GM12878 (cell line): ENCODE measurements at regions not wholly inside any gene's neighbourhood (a gene's known extent, or its start where the extent isn't known, plus 50 kb on each side); places are given as distances from the start of the nearest gene placed in this dataset.

Experiments
- ATAC-seq: fragments of 200-7000 bp; cut with Tn5 transposase; 3 replicates; pipeline ENCODE4 v1.9.1; 2020; ENCODE audit warnings: mild to moderate bottlenecking, moderate library complexity
- BruUV-seq: library from RNA; stranded (reverse); fragments of 400-500 nt; replicated peaks from 2 replicates; lab custom pipeline; 2021; lab: Mats Ljungman, UMichigan
- CTCF ChIA-PET: fragments of 300-600 bp; sonication (Branson Sonifier 250); formaldehyde crosslinking; extraction: SDS; loops from one replicate; lab custom pipeline; 2021; ENCODE audit warnings: inconsistent platforms; lab: Yijun Ruan, JAX
- POLR2A ChIA-PET: fragments of 350-600 bp; formaldehyde crosslinking; extraction: SDS; loops from one replicate; lab custom pipeline; 2021; ENCODE audit warnings: inconsistent platforms; lab: Charles Lee
- RAD21 ChIA-PET: fragments of 300-600 bp; sonication (Branson Sonifier 250); formaldehyde crosslinking; loops from one replicate; lab custom pipeline; 2023; ENCODE audit warnings: antibody characterized with exemption; ENCODE audit not compliant: unreplicated experiment; lab: Charles Lee
- SMC1A ChIA-PET: fragments of 300-600 bp; sonication (Branson Sonifier 250); formaldehyde crosslinking; loops from one replicate; lab custom pipeline; 2023; ENCODE audit not compliant: unreplicated experiment, uncharacterized antibody; lab: Charles Lee
- DNase-seq: peaks from one replicate; pipeline ENCODE4 v3.0.0-alpha.2; 2011; ENCODE audit warnings: low read depth, low spot score
- FAIRE-seq: peaks from 3 replicates; lab custom pipeline; 2011; peaks lifted over from hg19 to GRCh38; lab: Jason Lieb, UNC
- H2AFZ ChIP-seq: 2 replicates; pipeline ENCODE4 v1.6.0; 2011; ENCODE audit warnings: low read depth, low read length, control low read depth; ENCODE audit not compliant: control insufficient read depth
- H3K27ac ChIP-seq: 2 replicates; pipeline ENCODE4 v1.5.1; 2011; ENCODE audit warnings: control low read depth; ENCODE audit not compliant: control insufficient read depth, insufficient read depth
- H3K27me3 ChIP-seq, 2 experiments: replicated peaks in 1 of 2; 2 replicates each; pipeline versions ENCODE4 v1.6.0 to v1.6.1; 2011; ENCODE audit warnings: low read length in 1 of 2; ENCODE audit not compliant: control insufficient read depth in 2 of 2, insufficient read depth in 2 of 2
- H3K36me3 ChIP-seq, 2 experiments: 2 replicates each; pipeline ENCODE4 v1.5.1; 2011; ENCODE audit warnings: low read length in 1 of 2; ENCODE audit not compliant: control insufficient read depth in 2 of 2, insufficient read depth in 2 of 2
- H3K4me1 ChIP-seq: 2 replicates; pipeline ENCODE4 v1.6.1; 2011; ENCODE audit warnings: mild to moderate bottlenecking, low read length, moderate library complexity, mixed read lengths; ENCODE audit not compliant: control insufficient read depth, insufficient read depth
- H3K4me2 ChIP-seq: 2 replicates; pipeline ENCODE4 v1.6.0; 2011; ENCODE audit warnings: control low read depth; ENCODE audit not compliant: control insufficient read depth, insufficient read depth
- H3K4me3 ChIP-seq: fragments of 200-600 bp; sonication (generic); 2 replicates; pipeline ENCODE4 v1.5.1; 2016
- H3K79me2 ChIP-seq: 2 replicates; pipeline ENCODE4 v1.6.0; 2011; ENCODE audit warnings: low read length; ENCODE audit not compliant: control insufficient read depth, insufficient read depth
- H3K9ac ChIP-seq: 2 replicates; pipeline ENCODE4 v1.8.0; 2011; ENCODE audit warnings: low read length, control low read depth, mixed read lengths; ENCODE audit not compliant: control insufficient read depth, insufficient read depth
- H3K9me3 ChIP-seq: replicated peaks from 3 replicates; pipeline ENCODE4 v1.5.1; 2011; ENCODE audit warnings: mild to moderate bottlenecking, low read length; ENCODE audit not compliant: control insufficient read depth, insufficient read depth
- H4K20me1 ChIP-seq: 2 replicates; pipeline ENCODE4 v1.6.0; 2011; ENCODE audit not compliant: control insufficient read depth, insufficient read depth
- BCLAF1 ChIP-seq: fragments of 450-650 bp; IDR thresholded peaks from 2 replicates; pipeline ENCODE4 v1.6.1; 2017; ENCODE audit warnings: antibody characterized with exemption, mild to moderate bottlenecking, moderate library complexity
- BHLHE40 ChIP-seq, 2 experiments: fragments of 450-650 bp in 1 of 2; IDR thresholded peaks; 2 replicates each; pipeline ENCODE4 v1.6.1; 2011 to 2017; ENCODE audit warnings: low read depth in 2 of 2, borderline replicate concordance in 1 of 2, improper control_type of control experiment in 1 of 2, low read length in 1 of 2, mild to moderate bottlenecking in 1 of 2
- BRCA1 ChIP-seq: IDR thresholded peaks from 2 replicates; pipeline ENCODE4 v1.6.1; 2011; ENCODE audit warnings: low read depth, low read length, improper control_type of control experiment
- CBX5 ChIP-seq: sonication (generic); IDR thresholded peaks from 2 replicates; pipeline ENCODE4 v1.6.1; 2016; ENCODE audit warnings: low read depth, moderate library complexity, mild to moderate bottlenecking, inconsistent platforms
- CHD2 ChIP-seq: IDR thresholded peaks from 2 replicates; pipeline ENCODE4 v1.6.1; 2011; ENCODE audit warnings: low read depth, low read length, improper control_type of control experiment, borderline replicate concordance
- EED ChIP-seq: sonication (generic); IDR thresholded peaks from 2 replicates; pipeline ENCODE4 v1.6.1; 2016; ENCODE audit warnings: antibody characterized with exemption, low read depth
- IRF3 ChIP-seq: fragments of 450-650 bp; IDR thresholded peaks from 2 replicates; pipeline ENCODE4 v1.6.1; 2014; ENCODE audit warnings: mild to moderate bottlenecking
- KAT2A ChIP-seq: conservative IDR thresholded peaks from 2 replicates; pipeline ENCODE4 v1.6.1; 2011; ENCODE audit warnings: low read depth, low read length; ENCODE audit not compliant: control insufficient read depth
- NFIC ChIP-seq: IDR thresholded peaks from 2 replicates; pipeline ENCODE4 v1.6.1; 2012; ENCODE audit warnings: low read depth, mild to moderate bottlenecking, inconsistent platforms, low read length, moderate library complexity
- NR2C2 ChIP-seq: IDR thresholded peaks from 2 replicates; pipeline ENCODE4 v1.6.1; 2011; ENCODE audit warnings: borderline replicate concordance, low read depth; ENCODE audit not compliant: control insufficient read depth, insufficient read length
- NR2F1 ChIP-seq: fragments of 450-650 bp; conservative IDR thresholded peaks from 2 replicates; pipeline ENCODE4 v1.6.1; 2017; ENCODE audit warnings: mild to moderate bottlenecking
- PML ChIP-seq: IDR thresholded peaks from 2 replicates; pipeline ENCODE4 v1.6.1; 2012; ENCODE audit warnings: low read length, inconsistent platforms
- RBBP5 ChIP-seq: fragments of 200-600 bp; sonication (generic); conservative IDR thresholded peaks from 2 replicates; pipeline ENCODE4 v1.6.1; 2016
- SIX5 ChIP-seq: IDR thresholded peaks from 2 replicates; pipeline ENCODE4 v1.6.1; 2011; ENCODE audit warnings: mild to moderate bottlenecking, low read depth, low read length, moderate library complexity; ENCODE audit not compliant: severe bottlenecking
- SREBF2 ChIP-seq: IDR thresholded peaks from 2 replicates; pipeline ENCODE4 v1.6.1; 2012; ENCODE audit warnings: mild to moderate bottlenecking, low read length
- SRF ChIP-seq, 2 experiments: IDR thresholded peaks; 2 replicates each; pipeline ENCODE4 v1.6.1; 2011; ENCODE audit warnings: low read depth in 2 of 2, low read length in 2 of 2, mild to moderate bottlenecking in 1 of 2, moderate library complexity in 1 of 2
- ZNF217 ChIP-seq: fragments of 450-650 bp; IDR thresholded peaks from 2 replicates; pipeline ENCODE4 v1.6.1; 2017; ENCODE audit warnings: antibody characterized with exemption, mild to moderate bottlenecking
- ZNF687 ChIP-seq: fragments of 450-650 bp; IDR thresholded peaks from 2 replicates; pipeline ENCODE4 v1.6.1; 2017; ENCODE audit warnings: mild to moderate bottlenecking, moderate library complexity
- WGBS: methylation state at CpG from one replicate; pipeline ENCODE4 v1.1.6; 2016; ENCODE audit warnings: low lambda C conversion rate; ENCODE audit not compliant: insufficient replicate concordance, insufficient coverage; ENCODE audit errors: missing lambda C conversion rate; 5-methylcytosine and 5-hydroxymethylcytosine counted together
- in situ Hi-C: fragments of 300-500 bp; cut with MboI; formaldehyde crosslinking; loops from 9 replicates; pipeline ENCODE4 v1.14.3; 2018; ENCODE audit warnings: mixed read lengths
- intact Hi-C: fragments of 100-400 bp; cut with micrococcal nuclease; formaldehyde crosslinking; loops from one replicate; pipeline ENCODE4 v1.14.2; 2022; ENCODE audit not compliant: unreplicated experiment

- POLR2A ChIA-PET: no interaction called here
- peaks cover 2% of the 10 kb centered on the region for H3K9me3 ChIP-seq
- 44% methylated on average over 3 of the region's 3 CpGs for WGBS
- ATAC-seq: no peak
- no peaks in the 10 kb centered on the region for H3K27me3 ChIP-seq
- in situ Hi-C loops (no loop called here), intact Hi-C loops (no loop called here)
- FAIRE-seq: no peak
- H4K20me1 ChIP-seq: no peaks in the 10 kb centered on the region
- H3K4me3 ChIP-seq: no peak overlapping the region
- H3K4me1 ChIP-seq: 0 out of 2 replicates have a peak, but pooled peaks cover 5% of the 10 kb centered on the region
- H3K79me2 ChIP-seq: no peaks in the 10 kb centered on the region
- no peak overlapping the region for H3K9ac ChIP-seq
- no peak overlapping the region for H3K4me2 ChIP-seq
- H3K27ac ChIP-seq: no peak overlapping the region
- no TSS peak for BruUV-seq
- H2AFZ ChIP-seq: no peak overlapping the region
- H3K36me3 ChIP-seq: peaks cover 0 to 1% of the 10 kb centered on the region in 2 experiments; a peak in 1 of 4 replicates
- RAD21 ChIA-PET: interaction anchor here (0.8 to 0.9 kb wide), 2 partner anchors 36 to 125 kb away, joined by 3 read pairs; no protein-coding TSS in a partner anchor
- no peak for DNase-seq
- CTCF ChIA-PET: interaction anchor here (0.7 to 1.2 kb wide), 3 partner anchors 15 to 344 kb away, joined by 3 to 4 read pairs (median 3); no protein-coding TSS in a partner anchor
- TF ChIP-seq PML (no peak), CHD2 (no peak), SRF (IDR thresholded peaks at IDR 0.05; ENCODE audit: low read depth in 2 of 2, low read length in 2 of 2) (no peak), SIX5 (no peak), EED (no peak), CBX5 (no peak), KAT2A (no peak), ZNF217 (no peak), BRCA1 (no peak), BCLAF1 (no peak), ZNF687 (no peak), NFIC (no peak), NR2F1 (no peak), RBBP5 (no peak), BHLHE40 (IDR thresholded peaks at IDR 0.05; ENCODE audit: borderline replicate concordance in 1 of 2, low read depth in 2 of 2, low read length in 1 of 2) (no peak), IRF3 (no peak), NR2C2 (no peak), SREBF2 (no peak)
- SMC1A ChIA-PET: interaction anchor here (0.7 to 1.6 kb wide), 9 partner anchors 8 to 932 kb away, joined by 3 to 8 read pairs (median 3); no protein-coding TSS in a partner anchor
Observed at GRCh38 chr3:106265704-106266103, 396.9 kb upstream of the CBLB start.
